HepG2 (cell line): ENCODE measurements at regions not wholly inside any gene's neighbourhood (a gene's known extent, or its start where the extent isn't known, plus 50 kb on each side); places are given as distances from the start of the nearest gene placed in this dataset.
A peak's percentile ranks its signal among the peaks of the same experiment; 100 is the strongest.

ENCODE experiments used
- ATAC-seq: fragments of 200-7000 bp; cut with Tn5 transposase; 3 replicates; pipeline ENCODE4 v1.9.1; 2020; ENCODE audit warnings: mild to moderate bottlenecking, moderate library complexity
- BruUV-seq: library from RNA; stranded (reverse); fragments of 400-500 nt; replicated peaks from 2 replicates; lab custom pipeline; 2021; lab: Mats Ljungman, UMichigan
- CTCF ChIA-PET: fragments of 300-600 bp; formaldehyde crosslinking; extraction: SDS; loops from one replicate; lab custom pipeline; 2021; ENCODE audit warnings: low total read pairs, inconsistent platforms, low intra/inter-chr PET ratio; lab: Yijun Ruan, JAX
- POLR2A ChIA-PET: fragments of 350-600 bp; sonication (Branson Sonifier 250); formaldehyde crosslinking; loops from one replicate; lab custom pipeline; 2020; ENCODE audit warnings: antibody characterized with exemption, inconsistent platforms; lab: Yijun Ruan, JAX
- DNase-seq: peaks from one replicate; pipeline ENCODE4 v3.0.0-alpha.2; 2015; ENCODE audit warnings: low spot score
- FAIRE-seq: peaks from 3 replicates; lab custom pipeline; 2011; peaks lifted over from hg19 to GRCh38; lab: Jason Lieb, UNC
- H2AFZ ChIP-seq: one replicate; pipeline ENCODE4 v1.6.1; 2011; ENCODE audit warnings: low read length, inconsistent platforms
- H3K27ac ChIP-seq: fragments of 300-600 bp; 3 replicates; pipeline ENCODE4 v1.8.0; 2011; ENCODE audit warnings: mixed run types, mild to moderate bottlenecking, mixed read lengths, low read length, inconsistent platforms; ENCODE audit not compliant: insufficient read depth; ENCODE audit errors: extremely low read length
- H3K27me3 ChIP-seq, 2 experiments: fragments of 200-600 bp in 1 of 2; 2 replicates in 1 of 2; 3 replicates in 1 of 2; pipeline versions ENCODE4 v1.6.0 to v1.8.0; 2011; ENCODE audit warnings: low read length in 2 of 2, mild to moderate bottlenecking in 2 of 2, moderate library complexity in 2 of 2, inconsistent platforms in 1 of 2; ENCODE audit not compliant: insufficient read depth in 2 of 2, control insufficient read depth in 1 of 2
- H3K36me3 ChIP-seq, 2 experiments: fragments of 200-600 bp in 1 of 2; replicated peaks in 1 of 2; 2 replicates in 1 of 2; 3 replicates in 1 of 2; pipeline versions ENCODE4 v1.5.1 to v1.8.0; 2011; ENCODE audit warnings: low read length in 2 of 2, inconsistent platforms in 1 of 2; ENCODE audit not compliant: insufficient read depth in 2 of 2, control insufficient read depth in 1 of 2
- H3K4me1 ChIP-seq: 2 replicates; pipeline ENCODE4 v1.5.1; 2012; ENCODE audit warnings: low read length, inconsistent platforms; ENCODE audit not compliant: insufficient read depth
- H3K4me2 ChIP-seq: 2 replicates; pipeline ENCODE4 v1.6.0; 2011; ENCODE audit warnings: low read depth, low read length, inconsistent platforms
- H3K4me3 ChIP-seq, 3 experiments: fragments of 200-600 bp in 1 of 3; sonication (generic), shearing (Covaris generic) in 1 of 3; replicated peaks in 1 of 3; 2 replicates each; pipeline ENCODE4 v1.5.1; 2011 to 2016; ENCODE audit warnings: low read length in 3 of 3, inconsistent platforms in 2 of 3, low read depth in 2 of 3, mild to moderate bottlenecking in 2 of 3, control low read depth in 1 of 3, mixed read lengths in 1 of 3; ENCODE audit not compliant: insufficient read depth in 1 of 3
- H3K79me2 ChIP-seq: one replicate; pipeline ENCODE4 v1.6.1; 2011; ENCODE audit warnings: low read length, inconsistent platforms; ENCODE audit not compliant: insufficient read depth
- H3K9ac ChIP-seq: 2 replicates; pipeline ENCODE4 v1.6.0; 2011; ENCODE audit warnings: mild to moderate bottlenecking, low read depth, low read length, inconsistent platforms; ENCODE audit not compliant: insufficient read depth
- H3K9me3 ChIP-seq: 2 replicates; pipeline ENCODE4 v1.5.1; 2012; ENCODE audit warnings: mild to moderate bottlenecking, low read length
- H4K20me1 ChIP-seq: 2 replicates; pipeline ENCODE4 v1.6.0; 2011; ENCODE audit warnings: inconsistent platforms, mild to moderate bottlenecking, low read length, moderate library complexity; ENCODE audit not compliant: insufficient read depth
- ATF7-NPFF ChIP-seq: sonication (generic); formaldehyde crosslinking; IDR thresholded peaks from 2 replicates; pipeline ENCODE4 v1.8.1; 2023; ENCODE audit warnings: mild to moderate bottlenecking, low read depth, missing genetic modification reagents, moderate library complexity
- CEBPB ChIP-seq: IDR thresholded peaks from 2 replicates; pipeline ENCODE4 v1.6.1; 2011; ENCODE audit warnings: low read depth, low read length, improper control_type of control experiment, borderline replicate concordance
- FLYWCH1 ChIP-seq: sonication (generic); formaldehyde crosslinking; IDR thresholded peaks from 2 replicates; pipeline ENCODE4 v1.8.1; 2023; ENCODE audit warnings: mild to moderate bottlenecking, missing genetic modification reagents
- HNF4A ChIP-seq: sonication (generic); formaldehyde crosslinking; IDR thresholded peaks from 2 replicates; pipeline ENCODE4 v1.4.0; 2020; ENCODE audit warnings: missing genetic modification reagents
- HOXA3 ChIP-seq: sonication (generic); formaldehyde crosslinking; IDR thresholded peaks from 2 replicates; pipeline ENCODE4 v1.5.0; 2020; ENCODE audit warnings: missing genetic modification reagents
- JUND ChIP-seq: sonication (generic); formaldehyde crosslinking; IDR thresholded peaks from 2 replicates; pipeline ENCODE4 v1.8.0; 2022; ENCODE audit warnings: mild to moderate bottlenecking, missing genetic modification reagents
- MED1 ChIP-seq: sonication (generic); formaldehyde crosslinking; IDR thresholded peaks from 2 replicates; pipeline ENCODE4 v1.4.0; 2020; ENCODE audit warnings: missing genetic modification reagents
- MED8 ChIP-seq: sonication (generic); formaldehyde crosslinking; IDR thresholded peaks from 2 replicates; pipeline ENCODE4 v1.8.1; 2023; ENCODE audit warnings: mild to moderate bottlenecking, missing genetic modification reagents; ENCODE audit not compliant: insufficient replicate concordance
- NFIB ChIP-seq: sonication (generic); formaldehyde crosslinking; IDR thresholded peaks from 2 replicates; pipeline ENCODE4 v1.9.0; 2021; ENCODE audit warnings: missing genetic modification reagents, mild to moderate bottlenecking, borderline replicate concordance
- NKX3-1 ChIP-seq: sonication (generic); formaldehyde crosslinking; IDR thresholded peaks from 2 replicates; pipeline ENCODE4 v1.5.0; 2020; ENCODE audit warnings: missing genetic modification reagents
- PRPF4 ChIP-seq: fragments of 200-400 bp; formaldehyde crosslinking; IDR thresholded peaks from 2 replicates; pipeline ENCODE4 v1.6.1; 2016; ENCODE audit warnings: low read length, low read depth; ENCODE audit not compliant: poor library complexity, severe bottlenecking
- RFX1 ChIP-seq: fragments of 450-650 bp; IDR thresholded peaks from 2 replicates; pipeline ENCODE4 v1.6.1; 2017
- SNAI1 ChIP-seq: sonication (generic); formaldehyde crosslinking; IDR thresholded peaks from 2 replicates; pipeline ENCODE4 v1.5.0; 2020; ENCODE audit warnings: mild to moderate bottlenecking, missing genetic modification reagents, borderline replicate concordance
- TBX3 ChIP-seq: fragments of 450-650 bp; IDR thresholded peaks from 2 replicates; pipeline ENCODE4 v1.6.1; 2017; ENCODE audit warnings: antibody characterized with exemption, mild to moderate bottlenecking, inconsistent platforms, borderline replicate concordance
- TSC22D2 ChIP-seq: sonication (generic); formaldehyde crosslinking; IDR thresholded peaks from 2 replicates; pipeline ENCODE4 v1.5.1; 2020; ENCODE audit warnings: missing genetic modification reagents, mild to moderate bottlenecking, borderline replicate concordance
- ZNF33B ChIP-seq: sonication (generic); formaldehyde crosslinking; IDR thresholded peaks from 2 replicates; pipeline ENCODE4 v1.5.1; 2020; ENCODE audit warnings: mild to moderate bottlenecking, missing genetic modification reagents
- ZNF446 ChIP-seq: sonication (generic); formaldehyde crosslinking; IDR thresholded peaks from 2 replicates; pipeline ENCODE4 v1.5.0; 2020; ENCODE audit warnings: mild to moderate bottlenecking, missing genetic modification reagents
- ZNF546 ChIP-seq: sonication (generic); formaldehyde crosslinking; conservative IDR thresholded peaks from 2 replicates; pipeline ENCODE4 v1.8.1; 2023; ENCODE audit warnings: mild to moderate bottlenecking, missing genetic modification reagents
- ZNF737 ChIP-seq: sonication (generic); formaldehyde crosslinking; IDR thresholded peaks from 2 replicates; pipeline ENCODE4 v1.5.0; 2020; ENCODE audit warnings: missing genetic modification reagents, mild to moderate bottlenecking, borderline replicate concordance
- ZNF740 ChIP-seq: sonication (generic); formaldehyde crosslinking; IDR thresholded peaks from 2 replicates; pipeline ENCODE4 v1.4.0; 2020; ENCODE audit warnings: missing genetic modification reagents
- WGBS: methylation state at CpG from one replicate; pipeline ENCODE4 v1.1.6; 2017; ENCODE audit warnings: low lambda C conversion rate; 5-methylcytosine and 5-hydroxymethylcytosine counted together
- in situ Hi-C: cut with HindIII; loops from 2 replicates; pipeline ENCODE4 v1.10.0; 2017; ENCODE audit warnings: low pct_unique_long_range_greater_than_20kb; ENCODE audit not compliant: extremely low pct_ligation_motif_present
- intact Hi-C: fragments of 100-400 bp; cut with micrococcal nuclease; formaldehyde crosslinking; loops from one replicate; pipeline ENCODE4 v1.10.0; 2022; ENCODE audit not compliant: unreplicated experiment
- TF ChIP-seq, protein P1 (sequence below): IDR thresholded peaks from 2 replicates; pipeline ENCODE4 v1.6.1; 2012; ENCODE audit warnings: low read depth, low read length, improper control_type of control experiment
- TF ChIP-seq, protein P2 (sequence below): sonication (generic); formaldehyde crosslinking; IDR thresholded peaks from 2 replicates; pipeline ENCODE4 v1.4.0; 2020; ENCODE audit warnings: missing genetic modification reagents
- TF ChIP-seq, protein P3 (sequence below): sonication (generic); formaldehyde crosslinking; IDR thresholded peaks from 2 replicates; pipeline ENCODE4 v1.4.0; 2020; ENCODE audit warnings: missing genetic modification reagents

DNA sequence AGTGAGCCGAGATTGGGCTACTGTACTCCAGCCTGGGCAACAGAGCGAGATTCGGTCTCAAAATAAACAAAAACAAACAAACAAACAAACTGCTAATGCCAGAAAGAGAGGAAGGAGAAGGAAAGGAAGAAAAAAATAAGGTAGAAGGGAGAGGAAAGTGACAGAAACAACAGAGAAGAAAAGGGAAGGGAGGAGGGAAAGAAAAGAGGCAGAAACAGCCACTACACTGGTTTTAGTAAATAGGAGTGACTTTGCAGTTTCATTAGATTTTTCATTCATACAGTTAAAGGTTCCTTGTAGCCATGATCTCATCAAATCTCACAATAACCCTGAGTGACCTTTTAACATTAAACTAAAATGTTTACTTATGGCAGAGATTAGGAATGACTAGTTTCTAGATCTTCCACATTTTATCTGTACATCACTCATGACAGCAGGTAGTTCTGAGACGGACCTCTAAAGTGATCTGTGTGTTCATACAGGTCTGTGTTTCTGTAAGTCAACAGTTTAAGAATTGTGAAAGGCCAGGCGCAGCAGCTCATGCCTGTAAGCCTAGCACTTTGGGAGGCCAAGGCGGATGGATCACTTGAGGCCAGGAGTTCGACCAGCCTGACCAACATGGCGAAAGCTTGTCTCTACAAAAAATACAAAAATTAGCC is 191.3 kb upstream of the KLF14 start:
- no peaks in the 10 kb centered on the region for H3K9me3 ChIP-seq
- in situ Hi-C loops: no loop called here
- peak overlapping the region; percentile 78 for H3K27ac ChIP-seq
- H2AFZ ChIP-seq: no peak overlapping the region
- peaks cover 4% of the 10 kb centered on the region; the same call in 1 of the 2 replicates for H4K20me1 ChIP-seq
- DNase-seq: peak; percentile 85
- ChIA-PET POLR2A (interaction anchor here (1.0 to 2.4 kb wide), 6 partner anchors 10 to 28 kb away, joined by 3 to 13 read pairs (median 4); no protein-coding TSS in a partner anchor), CTCF (no interaction called here)
- peak; percentile 58 for FAIRE-seq
- peaks cover 88% of the 10 kb centered on the region for H3K79me2 ChIP-seq
- H3K36me3 ChIP-seq: peaks cover 6 to 32% of the 10 kb centered on the region in 2 experiments
- H3K4me1 ChIP-seq: peaks cover 84% of the 10 kb centered on the region
- no peaks in the 10 kb centered on the region for H3K27me3 ChIP-seq
- no peak overlapping the region for H3K4me3 ChIP-seq
- H3K9ac ChIP-seq: peak overlapping the region; percentile 13; the same call in 1 of the 2 replicates
- 49% methylated on average over 8 of the region's 8 CpGs for WGBS
- peak overlapping the region; percentile 34 for H3K4me2 ChIP-seq
- intact Hi-C loops: loop anchor here (1.0 kb wide), 1 partner anchor 10 kb away; no protein-coding TSS in a partner anchor
- no TSS peak for BruUV-seq
- peak; percentile 71 for ATAC-seq
- no peak for TF ChIP-seq SNAI1 (CRISPR knock-in tag)
- TF ChIP-seq FLYWCH1 (CRISPR knock-in tag): no peak
- TF ChIP-seq NKX3-1 (CRISPR knock-in tag): no peak
- TF ChIP-seq ZNF737 (CRISPR knock-in tag): no peak
- peak; percentile 35; the same call in 1 of the 2 replicates for TF ChIP-seq HOXA3 (CRISPR knock-in tag)
- no peak for TF ChIP-seq ATF7-NPFF (CRISPR knock-in tag)
- no peak for TF ChIP-seq RFX1
- TF ChIP-seq HNF4A (CRISPR knock-in tag): peak; percentile 35; the same call in 1 of the 2 replicates
- TF ChIP-seq JUND (CRISPR knock-in tag): no peak
- no peak for TF ChIP-seq TBX3
- no peak for TF ChIP-seq ZNF446 (CRISPR knock-in tag)
- no peak for TF ChIP-seq TSC22D2 (CRISPR knock-in tag)
- TF ChIP-seq CEBPB: peak; percentile 53; the same call in 1 of the 2 replicates
- TF ChIP-seq ZNF33B (CRISPR knock-in tag): no peak
- no peak for TF ChIP-seq ZNF546 (CRISPR knock-in tag)
- no peak for TF ChIP-seq ZNF740 (CRISPR knock-in tag)
- TF ChIP-seq NFIB: no peak
- no peak for TF ChIP-seq MED8 (CRISPR knock-in tag)
- TF ChIP-seq, protein P1, sequence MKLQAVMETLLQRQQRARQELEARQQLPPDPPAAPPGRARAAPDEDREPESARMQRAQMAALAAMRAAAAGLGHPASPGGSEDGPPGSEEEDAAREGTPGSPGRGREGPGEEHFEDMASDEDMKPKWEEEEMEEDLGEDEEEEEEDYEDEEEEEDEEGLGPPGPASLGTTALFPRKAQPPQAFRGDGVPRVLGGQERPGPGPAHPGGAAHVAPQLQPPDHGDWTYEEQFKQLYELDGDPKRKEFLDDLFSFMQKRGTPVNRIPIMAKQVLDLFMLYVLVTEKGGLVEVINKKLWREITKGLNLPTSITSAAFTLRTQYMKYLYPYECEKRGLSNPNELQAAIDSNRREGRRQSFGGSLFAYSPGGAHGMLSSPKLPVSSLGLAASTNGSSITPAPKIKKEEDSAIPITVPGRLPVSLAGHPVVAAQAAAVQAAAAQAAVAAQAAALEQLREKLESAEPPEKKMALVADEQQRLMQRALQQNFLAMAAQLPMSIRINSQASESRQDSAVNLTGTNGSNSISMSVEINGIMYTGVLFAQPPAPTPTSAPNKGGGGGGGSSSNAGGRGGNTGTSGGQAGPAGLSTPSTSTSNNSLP: no peak
- TF ChIP-seq, protein P2, sequence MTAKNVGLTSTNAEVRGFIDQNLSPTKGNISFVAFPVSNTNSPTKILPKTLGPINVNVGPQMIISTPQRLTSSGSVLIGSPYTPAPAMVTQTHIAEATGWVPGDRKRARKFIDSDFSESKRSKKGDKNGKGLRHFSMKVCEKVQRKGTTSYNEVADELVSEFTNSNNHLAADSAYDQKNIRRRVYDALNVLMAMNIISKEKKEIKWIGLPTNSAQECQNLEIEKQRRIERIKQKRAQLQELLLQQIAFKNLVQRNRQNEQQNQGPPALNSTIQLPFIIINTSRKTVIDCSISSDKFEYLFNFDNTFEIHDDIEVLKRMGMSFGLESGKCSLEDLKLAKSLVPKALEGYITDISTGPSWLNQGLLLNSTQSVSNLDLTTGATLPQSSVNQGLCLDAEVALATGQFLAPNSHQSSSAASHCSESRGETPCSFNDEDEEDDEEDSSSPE (CRISPR knock-in tag): no peak
- TF ChIP-seq, protein P3, sequence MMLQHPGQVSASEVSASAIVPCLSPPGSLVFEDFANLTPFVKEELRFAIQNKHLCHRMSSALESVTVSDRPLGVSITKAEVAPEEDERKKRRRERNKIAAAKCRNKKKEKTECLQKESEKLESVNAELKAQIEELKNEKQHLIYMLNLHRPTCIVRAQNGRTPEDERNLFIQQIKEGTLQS: no peak
- TF ChIP-seq MED1 (CRISPR knock-in tag): 0 out of 2 replicates have a peak, but pooled peaks have one; percentile 12
- no peak for TF ChIP-seq PRPF4
